Fibroblast of lung (primary cell): ENCODE measurements at regions not wholly inside any gene's neighbourhood (a gene's known extent, or its start where the extent isn't known, plus 50 kb on each side); places are given as distances from the start of the nearest gene placed in this dataset.

Experiments
- DNase-seq, 2 donors: peaks; one replicate each; pipeline versions ENCODE4 v3.0.0 to v3.0.0-alpha.2; 2010; ENCODE audit warnings: low read depth in 2 of 2
- H2AFZ ChIP-seq: 2 replicates; pipeline ENCODE4 v1.5.1; 2012; ENCODE audit warnings: low read length, control low read depth, inconsistent platforms
- H3K27ac ChIP-seq: 2 replicates; pipeline ENCODE4 v1.5.1; 2011; ENCODE audit warnings: low read length, control low read depth; ENCODE audit not compliant: insufficient read depth
- H3K27me3 ChIP-seq: 2 replicates; pipeline ENCODE4 v1.5.1; 2011; ENCODE audit warnings: mild to moderate bottlenecking, low read length; ENCODE audit not compliant: control insufficient read depth, insufficient read depth
- H3K36me3 ChIP-seq: 2 replicates; pipeline ENCODE4 v1.5.1; 2011; ENCODE audit warnings: low read length; ENCODE audit not compliant: control insufficient read depth, insufficient read depth
- H3K4me1 ChIP-seq: 2 replicates; pipeline ENCODE4 v1.5.1; 2011; ENCODE audit warnings: low read length; ENCODE audit not compliant: control insufficient read depth, insufficient read depth; ENCODE audit errors: extremely low read depth
- H3K4me2 ChIP-seq: 2 replicates; pipeline ENCODE4 v1.5.1; 2011; ENCODE audit warnings: low read length, control low read depth; ENCODE audit not compliant: insufficient read depth; ENCODE audit errors: extremely low read depth
- H3K4me3 ChIP-seq, 4 experiments: fragments of 200-600 bp in 1 of 4; sonication (generic) in 1 of 4; replicated peaks in 1 of 4; 2 replicates each; pipeline ENCODE4 v1.5.1; 2011 to 2016; ENCODE audit warnings: low read length in 4 of 4, low read depth in 3 of 4, mild to moderate bottlenecking in 3 of 4, control low read depth in 2 of 4, inconsistent platforms in 1 of 4, mixed read lengths in 1 of 4; ENCODE audit not compliant: insufficient read depth in 1 of 4; ENCODE audit errors: control extremely low read depth in 1 of 4
- H3K79me2 ChIP-seq: 2 replicates; pipeline ENCODE4 v1.5.1; 2012; ENCODE audit warnings: mild to moderate bottlenecking, low read length, inconsistent platforms; ENCODE audit not compliant: control insufficient read depth, insufficient read depth
- H3K9ac ChIP-seq: 2 replicates; pipeline ENCODE4 v1.5.1; 2011; ENCODE audit warnings: mild to moderate bottlenecking, low read length, control low read depth; ENCODE audit not compliant: insufficient read depth
- H3K9me3 ChIP-seq: 2 replicates; pipeline ENCODE4 v1.5.1; 2012; ENCODE audit warnings: low read depth, low read length; ENCODE audit not compliant: control insufficient read depth, insufficient read depth
- H4K20me1 ChIP-seq: 2 replicates; pipeline ENCODE4 v1.5.1; 2011; ENCODE audit warnings: low read length; ENCODE audit not compliant: control insufficient read depth, insufficient read depth; ENCODE audit errors: extremely low read depth
- CTCF ChIP-seq, 2 donors: IDR thresholded peaks in 1 of 2; conservative IDR thresholded peaks in 1 of 2; 1 replicate in 1 of 2; 2 replicates in 1 of 2; pipeline ENCODE4 v1.5.1; 2011 to 2012; ENCODE audit warnings: low read length in 2 of 2, control low read depth in 1 of 2, inconsistent platforms in 1 of 2, low read depth in 1 of 2, mild to moderate bottlenecking in 1 of 2
- EZH2 ChIP-seq: IDR thresholded peaks from 2 replicates; pipeline ENCODE4 v1.5.1; 2012; ENCODE audit warnings: low read length, control low read depth, mild to moderate bottlenecking; ENCODE audit errors: missing control alignments

- Histone ChIP-seq H3K9ac (no peak overlapping the region), H4K20me1 (no peaks in the 10 kb centered on the region), H3K36me3 (no peaks in the 10 kb centered on the region), H3K4me2 (no peak overlapping the region), H3K79me2 (no peaks in the 10 kb centered on the region), H3K27me3 (no peaks in the 10 kb centered on the region), H3K4me3 (no peak overlapping the region), H2AFZ (no peak overlapping the region), H3K4me1 (no peaks in the 10 kb centered on the region), H3K27ac (no peak overlapping the region), H3K9me3 (no peaks in the 10 kb centered on the region)
- TF ChIP-seq EZH2 (no peak), CTCF (conservative IDR thresholded peaks at IDR 0.05 in 1 of 2, IDR thresholded peaks at IDR 0.05 in 1 of 2; ENCODE audit: low read depth in 1 of 2, low read length in 2 of 2) (no peak)
- DNase-seq = no peak
These were observed 77.5 kb downstream of the MID1IP1 start for GRCh38 chrX:38878641-38879340.

DNA sequence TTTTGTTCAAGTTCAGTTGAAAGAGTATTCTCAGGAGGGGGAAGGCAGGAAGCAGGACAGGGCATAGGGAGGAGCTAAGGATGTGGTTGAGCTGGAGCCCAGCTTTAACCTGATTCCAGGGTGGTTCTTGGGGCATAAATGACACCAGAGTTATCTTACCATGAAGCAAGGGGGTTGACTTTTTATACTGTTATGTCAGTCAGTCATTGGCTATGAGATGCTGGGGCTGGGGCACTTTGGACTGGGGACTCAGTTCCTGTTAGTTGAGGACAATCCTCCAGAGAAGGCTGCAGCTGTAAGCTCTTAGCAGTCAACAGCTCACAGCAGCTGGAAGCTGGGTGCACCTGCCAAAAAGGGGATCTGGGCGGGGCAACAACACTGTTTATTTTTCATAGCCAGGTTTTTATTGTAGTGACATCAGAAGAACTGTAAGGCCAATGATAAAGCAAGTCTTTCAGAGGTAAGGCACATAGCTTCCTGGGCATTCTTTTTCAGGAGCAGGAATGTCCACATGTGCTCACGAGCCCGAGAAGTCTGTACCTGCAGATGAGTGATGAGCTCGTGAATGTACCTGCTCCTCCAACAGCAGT is 78.5 kb downstream of the MID1IP1 start:
- no peak overlapping the region for H3K9ac ChIP-seq
- H3K9me3 ChIP-seq = no peaks in the 10 kb centered on the region
- no peaks in the 10 kb centered on the region for H4K20me1 ChIP-seq
- H3K27me3 ChIP-seq = no peaks in the 10 kb centered on the region
- no peak overlapping the region for H3K4me2 ChIP-seq
- no peaks in the 10 kb centered on the region for H3K4me1 ChIP-seq
- DNase-seq = no peak
- H3K36me3 ChIP-seq = no peaks in the 10 kb centered on the region
- H3K4me3 ChIP-seq = no peak overlapping the region
- H3K79me2 ChIP-seq = no peaks in the 10 kb centered on the region
- H3K27ac ChIP-seq = no peak overlapping the region
- H2AFZ ChIP-seq = no peak overlapping the region
- TF ChIP-seq CTCF (conservative IDR thresholded peaks at IDR 0.05 in 1 of 2, IDR thresholded peaks at IDR 0.05 in 1 of 2; ENCODE audit: low read depth in 1 of 2, low read length in 2 of 2) = no peak
- no peak for TF ChIP-seq EZH2

- no peaks in the 10 kb centered on the region for H3K27me3 ChIP-seq
- H3K4me2 ChIP-seq = no peak overlapping the region
- peak in 1 of 2 donors; percentile 67 for DNase-seq
- H4K20me1 ChIP-seq = no peaks in the 10 kb centered on the region
- TF ChIP-seq EZH2 (no peak), CTCF (conservative IDR thresholded peaks at IDR 0.05 in 1 of 2, IDR thresholded peaks at IDR 0.05 in 1 of 2; ENCODE audit: low read depth in 1 of 2, low read length in 2 of 2) (no peak)
- H3K4me1 ChIP-seq = no peaks in the 10 kb centered on the region
- H2AFZ ChIP-seq = no peak overlapping the region
- no peaks in the 10 kb centered on the region for H3K79me2 ChIP-seq
- no peaks in the 10 kb centered on the region for H3K36me3 ChIP-seq
- H3K4me3 ChIP-seq = no peak overlapping the region
- no peak overlapping the region for H3K9ac ChIP-seq
- no peak overlapping the region for H3K27ac ChIP-seq
- no peaks in the 10 kb centered on the region for H3K9me3 ChIP-seq
These were observed 79.1 kb downstream of the MID1IP1 start for GRCh38 chrX:38880296-38880854.
